Stimulated activated naive CD8-positive, alpha-beta T cell treated with anti-CD3 and anti-CD28 coated beads, Interleukin-15, Interleukin-2, amounts not matched to agents 100 ng/mL and 50 ng/mL, for 24 hours (primary cell): ENCODE measurements at regions not wholly inside any gene's neighbourhood (a gene's known extent, or its start where the extent isn't known, plus 50 kb on each side); places are given as distances from the start of the nearest gene placed in this dataset.

Experiments
- H3K27ac Mint-ChIP-seq: one replicate; pipeline ENCODE4 v1.8.0; 2021; ENCODE audit warnings: mild to moderate bottlenecking, mixed read lengths
- H3K27me3 Mint-ChIP-seq: one replicate; pipeline ENCODE4 v1.8.0; 2021; ENCODE audit warnings: mixed read lengths
- H3K36me3 Mint-ChIP-seq: one replicate; pipeline ENCODE4 v1.8.0; 2021; ENCODE audit warnings: low read depth, mixed read lengths
- H3K4me1 Mint-ChIP-seq: one replicate; pipeline ENCODE4 v1.8.0; 2021; ENCODE audit warnings: low read depth, mixed read lengths
- H3K4me3 Mint-ChIP-seq: one replicate; pipeline ENCODE4 v1.8.0; 2021; ENCODE audit warnings: mild to moderate bottlenecking, mixed read lengths
- H3K9me3 Mint-ChIP-seq: one replicate; pipeline ENCODE4 v1.8.0; 2021; ENCODE audit warnings: mixed read lengths

- Mint-ChIP-seq H3K4me1 (no peaks in the 10 kb centered on the region), H3K27ac (no peak overlapping the region), H3K4me3 (no peak overlapping the region), H3K9me3 (no peaks in the 10 kb centered on the region), H3K36me3 (no peaks in the 10 kb centered on the region), H3K27me3 (peaks cover 3% of the 10 kb centered on the region)
These were observed 232.1 kb upstream of the ASIC2 start for GRCh38 chr17:33525186-33525585.

GRCh38 chr17:33526717-33527116 lies 233.6 kb upstream of the ASIC2 start:
- no peaks in the 10 kb centered on the region for H3K4me1 Mint-ChIP-seq
- no peaks in the 10 kb centered on the region for H3K27me3 Mint-ChIP-seq
- H3K27ac Mint-ChIP-seq = no peak overlapping the region
- no peaks in the 10 kb centered on the region for H3K9me3 Mint-ChIP-seq
- no peaks in the 10 kb centered on the region for H3K36me3 Mint-ChIP-seq
- no peak overlapping the region for H3K4me3 Mint-ChIP-seq

GRCh38 chr17:33527290-33527689 lies 234.2 kb upstream of the ASIC2 start:
- H3K9me3 Mint-ChIP-seq = no peaks in the 10 kb centered on the region
- no peaks in the 10 kb centered on the region for H3K27me3 Mint-ChIP-seq

GRCh38 chr17:33528846-33529245 lies 235.8 kb upstream of the ASIC2 start:
- no peaks in the 10 kb centered on the region for H3K36me3 Mint-ChIP-seq
- H3K4me1 Mint-ChIP-seq = no peaks in the 10 kb centered on the region
- H3K4me3 Mint-ChIP-seq = no peak overlapping the region
- H3K27me3 Mint-ChIP-seq = no peaks in the 10 kb centered on the region
- H3K27ac Mint-ChIP-seq = no peak overlapping the region
- no peaks in the 10 kb centered on the region for H3K9me3 Mint-ChIP-seq

More at GRCh38 chr17:33527290-33527689, 234.2 kb upstream of the ASIC2 start:
- no peaks in the 10 kb centered on the region for H3K36me3 Mint-ChIP-seq
- no peak overlapping the region for H3K4me3 Mint-ChIP-seq
- no peaks in the 10 kb centered on the region for H3K4me1 Mint-ChIP-seq
- no peak overlapping the region for H3K27ac Mint-ChIP-seq

- no peaks in the 10 kb centered on the region for H3K27me3 Mint-ChIP-seq
- H3K36me3 Mint-ChIP-seq = no peaks in the 10 kb centered on the region
- H3K4me1 Mint-ChIP-seq = no peaks in the 10 kb centered on the region
- H3K27ac Mint-ChIP-seq = no peak overlapping the region
- H3K9me3 Mint-ChIP-seq = no peaks in the 10 kb centered on the region
- H3K4me3 Mint-ChIP-seq = no peak overlapping the region
These were observed 236.7 kb upstream of the ASIC2 start for GRCh38 chr17:33529816-33530215.

- H3K9me3 Mint-ChIP-seq = no peaks in the 10 kb centered on the region
- no peak overlapping the region for H3K4me3 Mint-ChIP-seq
- H3K4me1 Mint-ChIP-seq = no peaks in the 10 kb centered on the region
- no peaks in the 10 kb centered on the region for H3K27me3 Mint-ChIP-seq
- H3K27ac Mint-ChIP-seq = no peak overlapping the region
- no peaks in the 10 kb centered on the region for H3K36me3 Mint-ChIP-seq
These were observed 238.2 kb upstream of the ASIC2 start for GRCh38 chr17:33531311-33531710.

GRCh38 chr17:33534087-33534486 lies 241.0 kb upstream of the ASIC2 start:
- H3K4me3 Mint-ChIP-seq = no peak overlapping the region
- no peaks in the 10 kb centered on the region for H3K4me1 Mint-ChIP-seq
- no peak overlapping the region for H3K27ac Mint-ChIP-seq
- H3K27me3 Mint-ChIP-seq = no peaks in the 10 kb centered on the region
- no peaks in the 10 kb centered on the region for H3K9me3 Mint-ChIP-seq
- no peaks in the 10 kb centered on the region for H3K36me3 Mint-ChIP-seq

GRCh38 chr17:33545124-33545523 lies 252.0 kb upstream of the ASIC2 start:
- no peaks in the 10 kb centered on the region for H3K4me1 Mint-ChIP-seq
- H3K4me3 Mint-ChIP-seq = no peak overlapping the region
- H3K27ac Mint-ChIP-seq = no peak overlapping the region
- H3K9me3 Mint-ChIP-seq = no peaks in the 10 kb centered on the region
- H3K27me3 Mint-ChIP-seq = no peaks in the 10 kb centered on the region
- no peaks in the 10 kb centered on the region for H3K36me3 Mint-ChIP-seq

- Mint-ChIP-seq H3K27me3 (no peaks in the 10 kb centered on the region), H3K4me1 (no peaks in the 10 kb centered on the region), H3K9me3 (no peaks in the 10 kb centered on the region), H3K36me3 (no peaks in the 10 kb centered on the region), H3K4me3 (no peak overlapping the region), H3K27ac (no peak overlapping the region)
These were observed 257.2 kb upstream of the ASIC2 start for GRCh38 chr17:33550261-33550660.

- Mint-ChIP-seq H3K4me3 (no peak overlapping the region), H3K4me1 (no peaks in the 10 kb centered on the region), H3K9me3 (no peaks in the 10 kb centered on the region), H3K27me3 (no peaks in the 10 kb centered on the region), H3K36me3 (no peaks in the 10 kb centered on the region), H3K27ac (no peak overlapping the region)
These were observed 258.0 kb upstream of the ASIC2 start for GRCh38 chr17:33551075-33551474.

GRCh38 chr17:33551911-33552310 lies 258.8 kb upstream of the ASIC2 start:
- Mint-ChIP-seq H3K27ac (no peak overlapping the region), H3K27me3 (no peaks in the 10 kb centered on the region), H3K36me3 (no peaks in the 10 kb centered on the region), H3K4me1 (no peaks in the 10 kb centered on the region), H3K4me3 (no peak overlapping the region), H3K9me3 (no peaks in the 10 kb centered on the region)

GRCh38 chr17:33560165-33560564 lies 267.1 kb upstream of the ASIC2 start:
- H3K36me3 Mint-ChIP-seq = no peaks in the 10 kb centered on the region
- H3K27me3 Mint-ChIP-seq = no peaks in the 10 kb centered on the region
- H3K4me1 Mint-ChIP-seq = no peaks in the 10 kb centered on the region
- H3K27ac Mint-ChIP-seq = no peak overlapping the region
- H3K4me3 Mint-ChIP-seq = no peak overlapping the region
- H3K9me3 Mint-ChIP-seq = peaks cover 9% of the 10 kb centered on the region

GRCh38 chr17:33560871-33561270 lies 267.8 kb upstream of the ASIC2 start:
- no peaks in the 10 kb centered on the region for H3K4me1 Mint-ChIP-seq

GRCh38 chr17:33561569-33562334 lies 268.7 kb upstream of the ASIC2 start:
- Mint-ChIP-seq H3K4me1 (no peaks in the 10 kb centered on the region), H3K36me3 (no peaks in the 10 kb centered on the region), H3K4me3 (no peak overlapping the region), H3K27ac (no peak overlapping the region), H3K27me3 (no peaks in the 10 kb centered on the region), H3K9me3 (peaks cover 9% of the 10 kb centered on the region)

More at GRCh38 chr17:33560871-33561270, 267.8 kb upstream of the ASIC2 start:
- Mint-ChIP-seq H3K27ac (no peak overlapping the region), H3K4me3 (no peak overlapping the region), H3K9me3 (peaks cover 9% of the 10 kb centered on the region), H3K27me3 (no peaks in the 10 kb centered on the region), H3K36me3 (no peaks in the 10 kb centered on the region)

GRCh38 chr17:33562792-33563191 lies 269.7 kb upstream of the ASIC2 start:
- peaks cover 3% of the 10 kb centered on the region for H3K9me3 Mint-ChIP-seq

GRCh38 chr17:33564146-33564545 lies 271.1 kb upstream of the ASIC2 start:
- H3K9me3 Mint-ChIP-seq = no peaks in the 10 kb centered on the region
- no peak overlapping the region for H3K27ac Mint-ChIP-seq
- H3K4me1 Mint-ChIP-seq = no peaks in the 10 kb centered on the region
- no peak overlapping the region for H3K4me3 Mint-ChIP-seq
- H3K27me3 Mint-ChIP-seq = no peaks in the 10 kb centered on the region
- H3K36me3 Mint-ChIP-seq = no peaks in the 10 kb centered on the region

More at GRCh38 chr17:33562792-33563191, 269.7 kb upstream of the ASIC2 start:
- Mint-ChIP-seq H3K27ac (no peak overlapping the region), H3K4me3 (no peak overlapping the region), H3K27me3 (no peaks in the 10 kb centered on the region), H3K36me3 (no peaks in the 10 kb centered on the region), H3K4me1 (no peaks in the 10 kb centered on the region)
